WERI-Rb-1 (cell line): ENCODE measurements at regions not wholly inside any gene's neighbourhood (a gene's known extent, or its start where the extent isn't known, plus 50 kb on each side); places are given as distances from the start of the nearest gene placed in this dataset.

ENCODE experiments used
- DNase-seq: peaks from one replicate; pipeline ENCODE4 v3.0.0-alpha.2; 2020
- H3K27ac ChIP-seq: fragments of 250-450 bp; sonication (Bioruptor Pico); 2 replicates; pipeline ENCODE4 v1.5.1; 2020; ENCODE audit warnings: mild to moderate bottlenecking, moderate library complexity
- H3K27me3 ChIP-seq: fragments of 250-450 bp; sonication (Bioruptor Pico); 2 replicates; pipeline ENCODE4 v1.5.1; 2021; ENCODE audit warnings: mild to moderate bottlenecking, low read depth, moderate library complexity; ENCODE audit not compliant: insufficient read depth, severe bottlenecking
- H3K36me3 ChIP-seq: fragments of 250-450 bp; sonication (Bioruptor Pico); 2 replicates; pipeline ENCODE4 v1.5.1; 2020; ENCODE audit warnings: mild to moderate bottlenecking, moderate library complexity
- H3K4me3 ChIP-seq: 2 replicates; pipeline ENCODE4 v1.5.1; 2011; ENCODE audit warnings: low read depth, mild to moderate bottlenecking, control low read depth, low read length
- H3K9me3 ChIP-seq: fragments of 250-450 bp; sonication (Bioruptor Pico); 2 replicates; pipeline ENCODE4 v1.5.1; 2021; ENCODE audit warnings: mild to moderate bottlenecking, moderate library complexity; ENCODE audit not compliant: severe bottlenecking
- TF ChIP-seq, protein P1 (sequence below): IDR thresholded peaks from 2 replicates; pipeline ENCODE4 v1.5.1; 2011; ENCODE audit warnings: low read depth, mild to moderate bottlenecking, control low read depth, inconsistent platforms, low read length

GRCh38 chr5:24854350-24854749, 209.6 kb upstream of the CDH10 start:
- no peak for DNase-seq
- no peaks in the 10 kb centered on the region for H3K9me3 ChIP-seq
- H3K27me3 ChIP-seq, result no peaks in the 10 kb centered on the region
- no peaks in the 10 kb centered on the region for H3K36me3 ChIP-seq
- TF ChIP-seq, protein P1, sequence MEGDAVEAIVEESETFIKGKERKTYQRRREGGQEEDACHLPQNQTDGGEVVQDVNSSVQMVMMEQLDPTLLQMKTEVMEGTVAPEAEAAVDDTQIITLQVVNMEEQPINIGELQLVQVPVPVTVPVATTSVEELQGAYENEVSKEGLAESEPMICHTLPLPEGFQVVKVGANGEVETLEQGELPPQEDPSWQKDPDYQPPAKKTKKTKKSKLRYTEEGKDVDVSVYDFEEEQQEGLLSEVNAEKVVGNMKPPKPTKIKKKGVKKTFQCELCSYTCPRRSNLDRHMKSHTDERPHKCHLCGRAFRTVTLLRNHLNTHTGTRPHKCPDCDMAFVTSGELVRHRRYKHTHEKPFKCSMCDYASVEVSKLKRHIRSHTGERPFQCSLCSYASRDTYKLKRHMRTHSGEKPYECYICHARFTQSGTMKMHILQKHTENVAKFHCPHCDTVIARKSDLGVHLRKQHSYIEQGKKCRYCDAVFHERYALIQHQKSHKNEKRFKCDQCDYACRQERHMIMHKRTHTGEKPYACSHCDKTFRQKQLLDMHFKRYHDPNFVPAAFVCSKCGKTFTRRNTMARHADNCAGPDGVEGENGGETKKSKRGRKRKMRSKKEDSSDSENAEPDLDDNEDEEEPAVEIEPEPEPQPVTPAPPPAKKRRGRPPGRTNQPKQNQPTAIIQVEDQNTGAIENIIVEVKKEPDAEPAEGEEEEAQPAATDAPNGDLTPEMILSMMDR, result no peak
- no peak overlapping the region for H3K4me3 ChIP-seq
- H3K27ac ChIP-seq, result no peak overlapping the region

DNA sequence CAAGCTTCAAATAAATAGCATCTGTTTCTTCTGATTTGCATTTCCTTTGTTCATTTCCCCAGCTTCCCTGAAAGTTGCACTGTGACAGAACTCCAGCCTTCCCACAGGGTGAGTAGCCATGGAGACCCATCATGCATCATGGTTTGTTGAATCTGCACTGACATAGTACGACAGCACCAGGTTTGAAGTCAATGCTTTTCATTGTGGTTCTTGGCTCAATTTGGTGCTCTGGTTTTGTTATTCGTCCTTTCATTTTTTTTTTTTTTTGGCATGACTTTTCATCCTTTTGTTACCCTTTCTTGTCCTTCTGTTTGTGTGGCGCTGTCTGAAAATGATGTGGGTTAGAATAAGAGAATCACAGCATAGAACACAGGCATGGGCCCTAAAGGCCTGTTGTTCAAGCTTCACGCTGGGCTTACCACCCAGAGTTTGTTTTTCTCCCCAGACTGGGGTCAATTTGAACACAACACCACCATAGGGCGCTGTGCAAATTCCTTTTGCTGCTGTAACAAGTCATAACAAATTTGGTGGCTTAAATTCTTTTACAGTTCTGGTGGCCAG, 206.2 kb upstream of the CDH10 start:
- no peaks in the 10 kb centered on the region for H3K9me3 ChIP-seq
- DNase-seq, result no peak
- H3K4me3 ChIP-seq, result no peak overlapping the region
- no peaks in the 10 kb centered on the region for H3K27me3 ChIP-seq
- TF ChIP-seq, protein P1, result no peak
- H3K36me3 ChIP-seq, result no peaks in the 10 kb centered on the region
- H3K27ac ChIP-seq, result no peak overlapping the region

GRCh38 chr5:24849210-24849609, 204.4 kb upstream of the CDH10 start:
- no peaks in the 10 kb centered on the region for H3K27me3 ChIP-seq
- TF ChIP-seq, protein P1, result no peak
- no peak for DNase-seq
- no peak overlapping the region for H3K4me3 ChIP-seq
- H3K27ac ChIP-seq, result no peak overlapping the region
- no peaks in the 10 kb centered on the region for H3K36me3 ChIP-seq
- H3K9me3 ChIP-seq, result no peaks in the 10 kb centered on the region

- H3K27ac ChIP-seq, result no peak overlapping the region
- H3K9me3 ChIP-seq, result no peaks in the 10 kb centered on the region
- H3K36me3 ChIP-seq, result no peaks in the 10 kb centered on the region
- H3K27me3 ChIP-seq, result no peaks in the 10 kb centered on the region
- H3K4me3 ChIP-seq, result no peak overlapping the region
- TF ChIP-seq, protein P1, result no peak
- no peak for DNase-seq
These were observed 187.2 kb upstream of the CDH10 start for GRCh38 chr5:24831989-24832388.

DNA sequence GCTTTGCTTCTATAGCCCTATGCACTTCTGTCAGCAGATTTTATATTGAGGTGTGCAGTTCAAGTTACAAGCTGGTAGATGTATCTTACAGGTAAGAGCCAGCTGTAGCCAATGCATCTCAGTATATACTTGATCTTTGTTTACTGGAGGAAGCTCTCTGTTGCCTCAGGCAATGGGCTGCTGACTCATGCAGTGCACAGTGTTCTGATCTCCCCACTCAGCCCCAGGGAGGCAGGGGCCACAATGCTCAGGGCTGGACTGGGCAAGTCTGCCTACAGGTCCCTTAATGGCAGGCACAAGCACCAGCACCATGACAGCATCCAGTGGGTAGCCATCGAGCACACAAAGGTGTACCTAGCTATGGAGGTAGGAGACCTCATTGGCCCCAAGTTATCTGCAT, 178.8 kb upstream of the CDH10 start:
- Histone ChIP-seq H3K4me3 (no peak overlapping the region), H3K27ac (no peak overlapping the region), H3K27me3 (no peaks in the 10 kb centered on the region), H3K36me3 (no peaks in the 10 kb centered on the region), H3K9me3 (no peaks in the 10 kb centered on the region)
- DNase-seq, result no peak
- TF ChIP-seq, protein P1, result no peak

DNA sequence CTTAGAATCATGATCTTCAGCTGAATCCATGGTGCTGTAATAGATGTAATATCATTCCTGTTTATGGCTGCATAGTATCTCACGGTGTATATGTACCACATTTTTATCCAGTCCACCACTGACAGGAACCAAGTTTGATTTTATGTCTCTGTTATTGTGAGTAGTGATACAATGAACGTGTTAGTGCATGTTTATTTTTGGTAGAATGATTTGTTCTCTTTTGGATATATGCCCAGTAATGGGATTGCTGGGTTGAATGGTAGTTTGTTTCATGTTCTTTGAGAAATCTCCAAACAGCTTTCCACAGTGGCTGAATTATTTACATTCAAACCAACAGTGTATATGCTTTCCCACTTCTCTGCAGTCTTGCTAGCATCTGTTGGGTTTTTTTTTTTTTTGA, 175.1 kb upstream of the CDH10 start:
- no peaks in the 10 kb centered on the region for H3K9me3 ChIP-seq
- no peak for DNase-seq
- TF ChIP-seq, protein P1, result no peak

More for the DNA sequence above, 175.1 kb upstream of the CDH10 start:
- Histone ChIP-seq H3K36me3 (no peaks in the 10 kb centered on the region), H3K27me3 (no peaks in the 10 kb centered on the region), H3K27ac (no peak overlapping the region), H3K4me3 (no peak overlapping the region)
